HG03108 (cell line): ENCODE measurements at regions not wholly inside any gene's neighbourhood (a gene's known extent, or its start where the extent isn't known, plus 50 kb on each side); places are given as distances from the start of the nearest gene placed in this dataset.

Experiments used
- ATAC-seq: cut with Tn5 transposase; IDR thresholded peaks from one replicate; pipeline ENCODE4 v1.9.1; 2021; ENCODE audit warnings: moderate library complexity; ENCODE audit not compliant: unreplicated experiment

- ATAC-seq = no peak
These were observed 50.1 kb upstream of the IGFBP5 start for GRCh38 chr2:216745453-216745852.
